ENCODE measurements at regions not wholly inside any gene's neighbourhood (a gene's known extent, or its start where the extent isn't known, plus 50 kb on each side); places are given as distances from the start of the nearest gene placed in this dataset.
A peak's percentile ranks its signal among the peaks of the same experiment; 100 is the strongest.

DNA sequence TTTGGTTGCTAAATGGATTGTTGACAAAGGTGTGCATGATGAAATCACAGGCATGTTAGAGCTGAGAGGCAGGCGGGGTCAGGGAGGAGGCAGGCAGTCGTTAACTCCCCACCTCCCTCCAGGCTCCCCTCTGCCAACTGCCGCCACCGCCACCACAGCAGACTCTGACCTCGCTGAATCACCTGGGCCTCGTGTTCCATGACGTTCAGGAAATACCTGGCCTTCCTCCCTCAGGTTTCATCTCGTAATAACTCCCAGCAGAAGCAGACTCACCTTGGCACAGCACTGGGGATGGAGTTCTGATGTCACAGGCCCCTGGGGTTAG is 198.5 kb downstream of the KATNAL1 start:
- H3K36me3 ChIP-seq (ENCODE audit: control insufficient read depth, insufficient read depth, low read length), result no peaks in the 10 kb centered on the region
- no peak for DNase-seq
- peaks cover 7% of the 10 kb centered on the region for H3K27me3 ChIP-seq (ENCODE audit: control insufficient read depth, insufficient read depth, low read length)
- H3K4me1 ChIP-seq (ENCODE audit: control insufficient read depth, insufficient read depth, low read length), result peaks cover 6% of the 10 kb centered on the region
- no peak overlapping the region for H3K4me3 ChIP-seq (ENCODE audit: low read length)
- H3K27ac ChIP-seq (ENCODE audit: low read length), result no peak overlapping the region
- WGBS (ENCODE audit: insufficient coverage), result 54% methylated on average over 7 of the region's 8 CpGs
- H3K9me3 ChIP-seq (replicated peaks; ENCODE audit: control insufficient read depth, low read depth, low read length), result no peaks in the 10 kb centered on the region

DNA sequence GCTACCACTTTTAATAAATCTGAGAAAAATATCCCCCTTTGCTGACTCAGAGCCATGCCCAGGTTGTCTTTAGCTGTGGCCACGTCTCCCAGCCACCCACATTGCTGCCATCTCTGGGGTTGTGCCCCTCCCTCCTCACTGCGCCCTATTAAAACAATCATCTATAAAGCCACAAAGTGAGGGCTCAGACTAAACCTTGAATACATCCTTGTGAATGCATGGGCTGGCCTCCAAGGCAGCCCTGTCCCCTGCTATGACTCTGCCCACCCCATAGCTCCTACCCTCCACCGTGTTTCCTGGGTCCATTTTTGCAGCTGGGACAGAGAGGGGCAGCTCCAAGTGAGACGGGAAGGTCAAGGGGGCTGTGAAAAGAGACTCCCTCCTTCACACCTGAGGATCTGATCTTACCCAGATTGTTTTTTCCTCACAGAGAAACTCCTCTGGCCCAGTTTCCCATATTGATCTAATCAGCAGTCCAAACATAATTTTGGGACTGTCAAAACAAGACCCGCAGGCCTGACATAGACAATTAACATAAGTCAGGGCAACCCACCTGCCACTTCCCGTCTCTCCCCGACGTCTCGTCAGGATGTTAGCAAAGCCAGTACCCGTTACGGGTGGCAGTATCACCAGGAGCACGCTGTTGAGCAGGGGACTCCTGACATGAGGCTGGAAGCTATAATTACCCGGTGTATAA is 199.0 kb downstream of the KATNAL1 start:
- Histone ChIP-seq H3K4me3 (ENCODE audit: low read length) (no peak overlapping the region), H3K4me1 (ENCODE audit: control insufficient read depth, insufficient read depth, low read length) (peaks cover 6% of the 10 kb centered on the region), H3K9me3 (replicated peaks; ENCODE audit: control insufficient read depth, low read depth, low read length) (no peaks in the 10 kb centered on the region), H3K27ac (ENCODE audit: low read length) (no peak overlapping the region), H3K27me3 (ENCODE audit: control insufficient read depth, insufficient read depth, low read length) (peaks cover 7% of the 10 kb centered on the region), H3K36me3 (ENCODE audit: control insufficient read depth, insufficient read depth, low read length) (no peaks in the 10 kb centered on the region)
- DNase-seq, result no peak
- 52% methylated on average over 12 of the region's 13 CpGs for whole genome bisulfite sequencing (ENCODE audit: insufficient coverage)

- peaks cover 5% of the 10 kb centered on the region for H3K4me1 ChIP-seq (ENCODE audit: control insufficient read depth, insufficient read depth, low read length)
- peaks cover 7% of the 10 kb centered on the region for H3K27me3 ChIP-seq (ENCODE audit: control insufficient read depth, insufficient read depth, low read length)
- no peaks in the 10 kb centered on the region for H3K36me3 ChIP-seq (ENCODE audit: control insufficient read depth, insufficient read depth, low read length)
- no peak overlapping the region for H3K27ac ChIP-seq (ENCODE audit: low read length)
- 83% methylated on average over 8 of the region's 14 CpGs for WGBS (ENCODE audit: insufficient coverage)
- H3K4me3 ChIP-seq (ENCODE audit: low read length), result no peak overlapping the region
- no peak for DNase-seq
- H3K9me3 ChIP-seq (replicated peaks; ENCODE audit: control insufficient read depth, low read depth, low read length), result no peaks in the 10 kb centered on the region
These were observed 199.7 kb downstream of the KATNAL1 start for GRCh38 chr13:30107521-30108136.

- Histone ChIP-seq H3K4me3 (ENCODE audit: low read length) (no peak overlapping the region), H3K9me3 (replicated peaks; ENCODE audit: control insufficient read depth, low read depth, low read length) (no peaks in the 10 kb centered on the region), H3K4me1 (ENCODE audit: control insufficient read depth, insufficient read depth, low read length) (peaks cover 3% of the 10 kb centered on the region), H3K36me3 (ENCODE audit: control insufficient read depth, insufficient read depth, low read length) (no peaks in the 10 kb centered on the region), H3K27me3 (ENCODE audit: control insufficient read depth, insufficient read depth, low read length) (peaks cover 7% of the 10 kb centered on the region), H3K27ac (ENCODE audit: low read length) (no peak overlapping the region)
- DNase-seq, result peak; percentile 19
- WGBS (ENCODE audit: insufficient coverage), result 85% methylated on average over 6 of the region's 6 CpGs
These were observed 200.2 kb downstream of the KATNAL1 start for GRCh38 chr13:30107121-30107520.

DNA sequence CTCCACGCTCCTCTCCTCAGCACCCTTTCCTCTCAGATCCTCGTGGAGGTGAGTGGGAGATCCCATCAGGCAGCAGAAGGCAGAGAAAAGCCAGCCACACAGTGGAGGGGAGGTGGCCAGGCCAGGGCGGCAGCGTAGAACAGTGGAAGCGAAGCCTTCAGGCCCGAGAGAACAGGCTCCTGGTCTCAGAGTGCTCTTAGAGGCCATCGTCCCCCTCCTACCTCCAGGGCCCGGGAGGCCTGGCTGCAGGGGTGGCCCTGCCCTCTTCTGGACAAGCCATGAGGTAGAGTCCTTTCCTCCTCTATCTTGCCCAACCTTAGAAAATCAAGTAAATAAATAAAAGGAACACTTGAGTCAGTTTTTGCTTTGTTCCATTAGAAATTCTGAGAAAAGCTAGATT is 202.0 kb downstream of the KATNAL1 start:
- H3K4me3 ChIP-seq (ENCODE audit: low read length), result no peak overlapping the region
- no CpG with 5 or more reads among the region's 8 CpGs for WGBS (ENCODE audit: insufficient coverage)

DNA sequence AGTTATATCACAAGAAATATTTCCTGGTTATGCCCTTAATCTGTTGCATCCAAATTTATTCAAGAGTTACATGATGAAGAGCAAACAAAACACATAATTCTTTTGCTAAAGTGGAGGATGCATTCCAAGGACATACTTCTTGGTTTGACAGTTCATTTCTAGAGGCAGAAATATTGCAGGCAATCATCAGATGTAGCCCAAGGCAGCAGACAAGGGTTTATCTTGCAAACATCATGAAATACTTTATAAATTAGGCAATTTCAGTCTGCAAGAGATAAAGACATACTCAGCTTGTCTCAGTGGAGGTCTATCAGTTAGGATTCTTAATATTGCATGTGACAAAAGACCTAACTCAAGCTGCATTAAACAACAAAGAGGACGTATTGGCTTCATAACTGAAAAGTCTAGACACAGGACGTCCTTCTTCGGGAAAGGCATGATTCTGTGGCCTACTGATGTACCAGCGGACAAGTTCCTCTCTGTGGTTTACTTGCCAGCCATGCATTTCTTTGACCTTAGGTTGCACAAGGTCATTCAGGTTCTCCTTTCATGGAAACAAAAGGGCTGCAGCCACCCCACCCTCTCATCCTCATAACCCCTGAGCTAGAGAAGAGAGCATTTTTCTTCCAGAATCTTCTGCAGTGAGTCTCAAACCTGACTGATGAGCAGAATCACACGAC is 204.1 kb downstream of the KATNAL1 start:
- H3K27ac ChIP-seq (ENCODE audit: low read length), result no peak overlapping the region
- WGBS (ENCODE audit: insufficient coverage), result 90% methylated on average over 4 of the region's 5 CpGs

More for the DNA sequence above, 202.0 kb downstream of the KATNAL1 start:
- Histone ChIP-seq H3K4me1 (ENCODE audit: control insufficient read depth, insufficient read depth, low read length) (peaks cover under 1% of the 10 kb centered on the region), H3K27ac (ENCODE audit: low read length) (no peak overlapping the region), H3K27me3 (ENCODE audit: control insufficient read depth, insufficient read depth, low read length) (peaks cover 4% of the 10 kb centered on the region), H3K36me3 (ENCODE audit: control insufficient read depth, insufficient read depth, low read length) (no peaks in the 10 kb centered on the region), H3K9me3 (replicated peaks; ENCODE audit: control insufficient read depth, low read depth, low read length) (no peaks in the 10 kb centered on the region)
- no peak for DNase-seq

DNA sequence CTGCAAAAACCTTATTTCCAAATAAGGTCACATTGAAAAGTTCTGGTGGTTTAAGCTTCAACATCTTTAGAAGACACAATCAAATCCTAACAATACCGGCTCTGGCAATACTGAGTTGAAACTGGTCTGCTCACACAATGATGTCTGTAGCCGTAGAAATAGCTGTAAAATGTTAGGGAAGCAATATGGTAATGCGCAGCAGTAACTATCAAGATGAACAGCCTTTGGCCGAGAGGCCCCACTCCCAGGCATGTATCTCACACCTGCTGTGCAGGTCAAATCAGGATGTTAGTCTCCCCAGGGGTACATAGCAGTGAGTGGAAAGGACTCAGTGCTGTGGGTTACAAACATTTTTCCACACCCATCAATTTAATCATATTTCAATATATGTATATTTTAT is 207.1 kb downstream of the KATNAL1 start:
- H3K9me3 ChIP-seq (replicated peaks; ENCODE audit: control insufficient read depth, low read depth, low read length), result no peaks in the 10 kb centered on the region
- WGBS (ENCODE audit: insufficient coverage), result 100% methylated on average over 1 of the region's 4 CpGs
- no peak for DNase-seq
- no peaks in the 10 kb centered on the region for H3K27me3 ChIP-seq (ENCODE audit: control insufficient read depth, insufficient read depth, low read length)
- H3K27ac ChIP-seq (ENCODE audit: low read length), result no peak overlapping the region
- no peaks in the 10 kb centered on the region for H3K4me1 ChIP-seq (ENCODE audit: control insufficient read depth, insufficient read depth, low read length)
- no peak overlapping the region for H3K4me3 ChIP-seq (ENCODE audit: low read length)
- no peaks in the 10 kb centered on the region for H3K36me3 ChIP-seq (ENCODE audit: control insufficient read depth, insufficient read depth, low read length)

More for the DNA sequence above, 204.1 kb downstream of the KATNAL1 start:
- Histone ChIP-seq H3K4me3 (ENCODE audit: low read length) (no peak overlapping the region), H3K4me1 (ENCODE audit: control insufficient read depth, insufficient read depth, low read length) (no peaks in the 10 kb centered on the region), H3K9me3 (replicated peaks; ENCODE audit: control insufficient read depth, low read depth, low read length) (no peaks in the 10 kb centered on the region), H3K36me3 (ENCODE audit: control insufficient read depth, insufficient read depth, low read length) (no peaks in the 10 kb centered on the region), H3K27me3 (ENCODE audit: control insufficient read depth, insufficient read depth, low read length) (peaks cover 2% of the 10 kb centered on the region)
- no peak for DNase-seq

DNA sequence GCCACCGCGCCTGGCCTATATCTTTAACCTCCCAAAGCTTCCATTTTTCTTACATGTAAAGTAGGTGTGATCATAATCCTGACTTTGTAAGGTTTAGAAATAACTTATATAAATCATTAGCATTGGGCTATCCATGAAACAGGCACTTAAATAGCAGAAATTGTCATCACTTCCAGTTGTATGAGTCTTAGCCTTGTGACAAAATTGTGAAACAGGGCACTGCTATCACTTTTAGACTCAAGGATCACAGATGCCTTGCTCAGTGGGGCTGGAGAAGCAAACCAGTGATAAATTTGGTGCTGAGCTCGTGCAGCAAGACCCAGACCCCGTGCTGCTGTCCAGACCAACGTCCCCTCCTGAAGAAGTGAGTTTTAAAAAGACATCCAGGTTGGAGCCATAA is 209.7 kb downstream of the KATNAL1 start:
- Histone ChIP-seq H3K4me3 (ENCODE audit: low read length) (no peak overlapping the region), H3K27me3 (ENCODE audit: control insufficient read depth, insufficient read depth, low read length) (no peaks in the 10 kb centered on the region), H3K4me1 (ENCODE audit: control insufficient read depth, insufficient read depth, low read length) (no peaks in the 10 kb centered on the region), H3K9me3 (replicated peaks; ENCODE audit: control insufficient read depth, low read depth, low read length) (no peaks in the 10 kb centered on the region), H3K27ac (ENCODE audit: low read length) (no peak overlapping the region), H3K36me3 (ENCODE audit: control insufficient read depth, insufficient read depth, low read length) (no peaks in the 10 kb centered on the region)
- DNase-seq, result no peak
- WGBS (ENCODE audit: insufficient coverage), result 25% methylated on average over 2 of the region's 5 CpGs

GRCh38 chr13:30097089-30097488 is 210.3 kb downstream of the KATNAL1 start:
- no peak overlapping the region for H3K27ac ChIP-seq (ENCODE audit: low read length)
- no peaks in the 10 kb centered on the region for H3K4me1 ChIP-seq (ENCODE audit: control insufficient read depth, insufficient read depth, low read length)
- DNase-seq, result no peak
- no peaks in the 10 kb centered on the region for H3K36me3 ChIP-seq (ENCODE audit: control insufficient read depth, insufficient read depth, low read length)
- no peaks in the 10 kb centered on the region for H3K27me3 ChIP-seq (ENCODE audit: control insufficient read depth, insufficient read depth, low read length)
- no peak overlapping the region for H3K4me3 ChIP-seq (ENCODE audit: low read length)
- no CpG with 5 or more reads among the region's 5 CpGs for WGBS (ENCODE audit: insufficient coverage)
- H3K9me3 ChIP-seq (replicated peaks; ENCODE audit: control insufficient read depth, low read depth, low read length), result no peaks in the 10 kb centered on the region

DNA sequence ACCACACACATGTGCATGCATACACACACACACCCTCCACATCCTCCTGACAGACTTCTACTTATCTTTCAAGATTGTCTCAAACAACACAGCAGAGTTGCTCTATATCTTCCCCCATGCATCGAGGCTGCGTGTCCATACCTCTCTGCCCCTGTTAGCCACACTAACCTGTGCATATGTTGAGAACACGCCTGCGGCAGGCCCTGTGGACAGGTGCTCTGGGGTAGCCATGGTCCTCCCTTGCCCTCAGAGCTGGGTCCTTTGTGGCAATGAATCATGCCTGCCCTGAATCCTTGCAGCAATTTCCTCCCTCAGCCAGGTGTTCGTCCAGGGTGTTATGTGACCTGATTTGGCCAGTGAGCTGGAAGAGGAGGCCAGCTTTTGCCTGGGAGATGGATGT is 213.3 kb downstream of the KATNAL1 start:
- H3K27me3 ChIP-seq (ENCODE audit: control insufficient read depth, insufficient read depth, low read length), result no peaks in the 10 kb centered on the region
- H3K4me1 ChIP-seq (ENCODE audit: control insufficient read depth, insufficient read depth, low read length), result no peaks in the 10 kb centered on the region
- H3K36me3 ChIP-seq (ENCODE audit: control insufficient read depth, insufficient read depth, low read length), result no peaks in the 10 kb centered on the region
- no peak overlapping the region for H3K27ac ChIP-seq (ENCODE audit: low read length)
- DNase-seq, result no peak
- WGBS (ENCODE audit: insufficient coverage), result 73% methylated on average over 4 of the region's 5 CpGs
- no peak overlapping the region for H3K4me3 ChIP-seq (ENCODE audit: low read length)
- no peaks in the 10 kb centered on the region for H3K9me3 ChIP-seq (replicated peaks; ENCODE audit: control insufficient read depth, low read depth, low read length)
